ENCODE measurements at regions not wholly inside any gene's neighbourhood (a gene's known extent, or its start where the extent isn't known, plus 50 kb on each side); places are given as distances from the start of the nearest gene placed in this dataset.

DNA sequence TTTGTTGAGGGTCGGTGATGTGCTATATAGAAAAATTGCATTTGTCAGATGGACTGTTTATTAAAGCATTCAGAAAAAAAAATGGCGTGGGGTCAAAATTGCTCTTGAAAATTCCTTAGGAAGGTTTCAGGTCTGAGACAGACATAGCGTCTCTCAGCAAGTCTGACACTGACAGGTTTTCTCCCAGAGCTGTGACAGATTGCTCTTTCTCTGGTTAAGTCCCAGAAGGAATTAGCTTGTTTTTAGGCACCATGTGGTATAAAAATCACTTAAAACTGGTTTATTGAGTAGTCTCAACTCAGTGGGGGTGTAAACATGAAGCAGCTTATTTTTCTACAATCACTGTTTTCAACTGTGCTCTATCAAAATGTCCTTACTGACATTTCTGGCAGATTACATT is 1379.8 kb downstream of the MAT2B start:
- TF ChIP-seq ZC3H10 (CRISPR knock-in tag; IDR thresholded peaks at IDR 0.05) (no peak), ISL1 (CRISPR knock-in tag; IDR thresholded peaks at IDR 0.05) (no peak), ZNF70 (CRISPR knock-in tag; IDR thresholded peaks at IDR 0.05) (no peak), ESRRG (CRISPR knock-in tag; IDR thresholded peaks at IDR 0.05) (no peak)

Measured in SK-N-SH treated with all-trans-retinoic acid at 6 μM for 48 hours (cell line).